ENCODE measurements at regions not wholly inside any gene's neighbourhood (a gene's known extent, or its start where the extent isn't known, plus 50 kb on each side); places are given as distances from the start of the nearest gene placed in this dataset.

DNA sequence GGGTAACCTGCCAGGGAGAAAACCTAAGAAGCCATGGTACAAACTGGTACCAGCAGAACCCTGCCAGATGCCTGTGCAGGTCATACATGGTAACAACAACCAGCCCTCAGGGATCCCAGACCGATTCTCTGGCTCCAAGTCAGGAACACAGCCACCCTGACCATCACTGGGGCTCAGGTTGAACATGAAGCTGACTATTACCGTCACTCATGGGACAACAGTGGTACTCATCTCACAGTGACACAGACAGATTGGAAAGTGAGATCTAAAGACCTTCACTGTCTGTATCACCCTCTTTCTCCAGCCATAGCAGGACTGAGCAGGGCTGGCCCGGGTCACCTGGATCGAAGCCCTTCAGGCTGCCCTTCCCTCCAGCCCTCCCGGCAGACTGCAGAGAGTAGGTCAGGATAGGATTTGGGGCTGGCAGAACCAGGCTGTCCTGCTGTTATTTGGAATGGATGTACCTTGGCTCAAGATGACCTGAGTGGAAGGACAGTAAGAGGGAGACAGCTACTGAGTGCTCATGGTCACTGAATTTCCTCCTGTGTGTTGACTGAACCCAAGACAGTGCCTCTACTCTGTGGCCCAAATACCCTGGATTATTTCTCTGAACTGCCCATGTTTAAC is 94.7 kb downstream of the GGTLC2 start:
- Mint-ChIP-seq H3K27me3 (peaks cover 30% of the 10 kb centered on the region), H3K4me3 (no peak overlapping the region), H3K27ac (no peak overlapping the region), H3K4me1 (peaks cover 12% of the 10 kb centered on the region), H3K9me3 (ENCODE audit: insufficient read depth) (no peaks in the 10 kb centered on the region)
- Histone ChIP-seq H3K36me3 (replicated peaks in 1 of 2; ENCODE audit: control extremely low read depth in 1 of 2, control insufficient read depth in 1 of 2, extremely low read depth in 1 of 2, insufficient read depth in 2 of 2, low read length in 1 of 2) (no peaks in the 10 kb centered on the region), H3K27ac (ENCODE audit: low read length in 2 of 2) (no peak overlapping the region), H3K9me3 (ENCODE audit: control extremely low read depth in 1 of 3, control insufficient read depth in 2 of 3, insufficient read depth in 1 of 3, low read length in 2 of 3) (peaks cover 0 to 2% (median 0%) of the 10 kb centered on the region in 3 donors), H3K4me1 (ENCODE audit: control insufficient read depth in 2 of 2, insufficient read depth in 2 of 2, low read length in 2 of 2) (peaks cover 0 to 3% of the 10 kb centered on the region in 2 donors), H3K79me2 (ENCODE audit: control insufficient read depth, insufficient read depth, low read length) (no peaks in the 10 kb centered on the region), H3K4me2 (replicated peaks; ENCODE audit: low read depth, low read length, poor library complexity, severe bottlenecking) (no peak overlapping the region), H3K27me3 (replicated peaks in 1 of 4; ENCODE audit: control extremely low read depth in 1 of 4, control insufficient read depth in 3 of 4, insufficient read depth in 4 of 4, low read length in 3 of 4) (peaks cover 0 to 6% (median 2%) of the 10 kb centered on the region in 4 experiments), H3K4me3 (ENCODE audit: control extremely low read depth in 1 of 5, extremely low read depth in 1 of 5, insufficient read depth in 1 of 5, low read depth in 2 of 5, low read length in 4 of 5) (no peak overlapping the region), H4K20me1 (ENCODE audit: control insufficient read depth, insufficient read depth, low read length, poor library complexity, severe bottlenecking) (no peaks in the 10 kb centered on the region), H3K9ac (ENCODE audit: low read length) (no peak overlapping the region), H2AFZ (ENCODE audit: insufficient read depth, low read depth, low read length, poor library complexity, severe bottlenecking) (no peak overlapping the region)
- intact Hi-C loops (cut with micrococcal nuclease): no loop called here
- ChIA-PET CTCF (interaction anchor here (0.7 to 1.1 kb wide), 2 partner anchors 12 to 35 kb away, joined by 3 to 4 read pairs; no protein-coding TSS in a partner anchor), POLR2A (no interaction called here)
- TF ChIP-seq, protein P1, sequence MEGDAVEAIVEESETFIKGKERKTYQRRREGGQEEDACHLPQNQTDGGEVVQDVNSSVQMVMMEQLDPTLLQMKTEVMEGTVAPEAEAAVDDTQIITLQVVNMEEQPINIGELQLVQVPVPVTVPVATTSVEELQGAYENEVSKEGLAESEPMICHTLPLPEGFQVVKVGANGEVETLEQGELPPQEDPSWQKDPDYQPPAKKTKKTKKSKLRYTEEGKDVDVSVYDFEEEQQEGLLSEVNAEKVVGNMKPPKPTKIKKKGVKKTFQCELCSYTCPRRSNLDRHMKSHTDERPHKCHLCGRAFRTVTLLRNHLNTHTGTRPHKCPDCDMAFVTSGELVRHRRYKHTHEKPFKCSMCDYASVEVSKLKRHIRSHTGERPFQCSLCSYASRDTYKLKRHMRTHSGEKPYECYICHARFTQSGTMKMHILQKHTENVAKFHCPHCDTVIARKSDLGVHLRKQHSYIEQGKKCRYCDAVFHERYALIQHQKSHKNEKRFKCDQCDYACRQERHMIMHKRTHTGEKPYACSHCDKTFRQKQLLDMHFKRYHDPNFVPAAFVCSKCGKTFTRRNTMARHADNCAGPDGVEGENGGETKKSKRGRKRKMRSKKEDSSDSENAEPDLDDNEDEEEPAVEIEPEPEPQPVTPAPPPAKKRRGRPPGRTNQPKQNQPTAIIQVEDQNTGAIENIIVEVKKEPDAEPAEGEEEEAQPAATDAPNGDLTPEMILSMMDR (IDR thresholded peaks at IDR 0.05): no peak
- no peak for TF ChIP-seq EZH2 (IDR thresholded peaks at IDR 0.05; ENCODE audit: borderline replicate concordance, insufficient read depth, low read depth, low read length, poor library complexity, severe bottlenecking)
- ATAC-seq (ENCODE audit: low read depth) (no peak), DNase-seq (no peak)
- WGBS (ENCODE audit: insufficient coverage): 83% methylated on average over 2 of the region's 5 CpGs

DNA sequence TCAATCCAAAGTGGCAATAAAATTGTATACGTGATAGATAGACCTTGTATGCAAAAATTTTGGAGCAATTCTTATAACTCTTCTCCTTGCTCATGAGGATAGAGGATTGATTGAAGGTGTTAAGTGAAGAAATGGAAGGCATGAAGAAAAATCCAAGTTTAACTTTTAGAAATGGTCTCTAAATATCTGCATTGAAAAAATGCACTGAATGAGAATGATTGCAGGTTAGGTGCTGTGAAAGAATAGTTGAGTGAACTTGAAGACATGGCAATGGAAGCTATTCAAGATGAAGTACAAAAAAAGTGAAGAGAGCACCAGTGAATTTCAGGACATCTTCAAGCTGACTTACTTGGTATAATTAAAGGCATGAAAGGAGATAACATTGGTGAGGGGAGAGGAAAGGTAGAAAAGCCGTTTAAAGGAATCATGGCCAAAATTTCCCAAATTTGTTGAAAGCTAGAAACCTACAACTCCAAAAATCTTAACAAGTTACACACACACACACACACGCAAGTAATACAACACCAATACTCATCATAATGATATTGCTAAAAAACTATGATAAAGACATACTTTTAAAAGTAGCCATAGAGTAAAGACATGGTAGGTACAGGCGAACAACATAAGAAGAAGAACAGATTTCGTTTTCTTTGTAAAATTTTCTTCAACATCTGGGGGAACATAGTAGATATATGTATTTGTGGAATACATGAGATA is 96.3 kb downstream of the GGTLC2 start:
- H3K4me1 Mint-ChIP-seq: peaks cover 17% of the 10 kb centered on the region
- H3K27ac ChIP-seq (ENCODE audit: low read length in 2 of 2): no peak overlapping the region
- H3K27ac Mint-ChIP-seq: no peak overlapping the region
- H3K9me3 ChIP-seq (ENCODE audit: control extremely low read depth in 1 of 3, control insufficient read depth in 2 of 3, insufficient read depth in 1 of 3, low read length in 2 of 3): no peaks in the 10 kb centered on the region
- H3K36me3 ChIP-seq (replicated peaks in 1 of 2; ENCODE audit: control extremely low read depth in 1 of 2, control insufficient read depth in 1 of 2, extremely low read depth in 1 of 2, insufficient read depth in 2 of 2, low read length in 1 of 2): no peaks in the 10 kb centered on the region
- no peak overlapping the region for H3K4me3 Mint-ChIP-seq
- H3K79me2 ChIP-seq (ENCODE audit: control insufficient read depth, insufficient read depth, low read length): no peaks in the 10 kb centered on the region
- CTCF ChIA-PET: interaction anchor here (2.9 kb wide), 1 partner anchor 12 kb away, joined by 14 read pairs; no protein-coding TSS in a partner anchor
- H3K9ac ChIP-seq (ENCODE audit: low read length): no peak overlapping the region
- DNase-seq (no peak), ATAC-seq (ENCODE audit: low read depth) (no peak)
- no peak overlapping the region for H3K4me2 ChIP-seq (replicated peaks; ENCODE audit: low read depth, low read length, poor library complexity, severe bottlenecking)
- H3K27me3 ChIP-seq (replicated peaks in 1 of 4; ENCODE audit: control extremely low read depth in 1 of 4, control insufficient read depth in 3 of 4, insufficient read depth in 4 of 4, low read length in 3 of 4): peaks cover 0 to 6% (median 2%) of the 10 kb centered on the region in 4 experiments
- no peak overlapping the region for H3K4me3 ChIP-seq (ENCODE audit: control extremely low read depth in 1 of 5, extremely low read depth in 1 of 5, insufficient read depth in 1 of 5, low read depth in 2 of 5, low read length in 4 of 5)
- POLR2A ChIA-PET: no interaction called here
- H3K4me1 ChIP-seq (ENCODE audit: control insufficient read depth in 2 of 2, insufficient read depth in 2 of 2, low read length in 2 of 2): peaks cover 7 to 11% of the 10 kb centered on the region in 2 donors
- H3K27me3 Mint-ChIP-seq: peaks cover 30% of the 10 kb centered on the region
- no peaks in the 10 kb centered on the region for H3K9me3 Mint-ChIP-seq (ENCODE audit: insufficient read depth)
- TF ChIP-seq, protein P1 (IDR thresholded peaks at IDR 0.05): no peak
- no peak for TF ChIP-seq EZH2 (IDR thresholded peaks at IDR 0.05; ENCODE audit: borderline replicate concordance, insufficient read depth, low read depth, low read length, poor library complexity, severe bottlenecking)
- intact Hi-C loops (cut with micrococcal nuclease): no loop called here
- no CpG with 5 or more reads among the region's 5 CpGs for WGBS (ENCODE audit: insufficient coverage)
- no peak overlapping the region for H2AFZ ChIP-seq (ENCODE audit: insufficient read depth, low read depth, low read length, poor library complexity, severe bottlenecking)
- H4K20me1 ChIP-seq (ENCODE audit: control insufficient read depth, insufficient read depth, low read length, poor library complexity, severe bottlenecking): no peaks in the 10 kb centered on the region
